PC-3 (cell line): ENCODE measurements at regions not wholly inside any gene's neighbourhood (a gene's known extent, or its start where the extent isn't known, plus 50 kb on each side); places are given as distances from the start of the nearest gene placed in this dataset.

ENCODE experiments used
- ATAC-seq: fragments of 200-7000 bp; cut with Tn5 transposase; 2 replicates; pipeline ENCODE4 v1.9.1; 2020; ENCODE audit warnings: mild to moderate bottlenecking, moderate library complexity
- BruUV-seq: library from RNA; stranded (reverse); fragments of 400-500 nt; replicated peaks from 2 replicates; lab custom pipeline; 2021; lab: Mats Ljungman, UMichigan
- CTCF ChIA-PET: fragments of 300-600 bp; sonication (Branson Sonifier 250); formaldehyde crosslinking; loops from one replicate; lab custom pipeline; 2022; ENCODE audit warnings: antibody characterized with exemption; lab: Charles Lee
- POLR2A ChIA-PET: fragments of 300-600 bp; sonication (Branson Sonifier 250); formaldehyde crosslinking; loops from one replicate; lab custom pipeline; 2022; ENCODE audit warnings: antibody characterized with exemption; ENCODE audit not compliant: unreplicated experiment; lab: Charles Lee
- DNase-seq: peaks from one replicate; pipeline ENCODE4 v3.0.0-alpha.2; 2015
- H2AFZ ChIP-seq: fragments of 300-600 bp; sonication (generic); 2 replicates; pipeline ENCODE4 v1.6.0; 2016; ENCODE audit warnings: antibody characterized with exemption, low read length
- H3F3A ChIP-seq: fragments of 300-600 bp; sonication (generic); one replicate; pipeline ENCODE4 v1.6.0; 2017; ENCODE audit warnings: antibody characterized with exemption, low read length, control low read depth, mild to moderate bottlenecking; ENCODE audit not compliant: unreplicated experiment
- H3K27ac ChIP-seq: fragments of 300-600 bp; sonication (generic); 2 replicates; pipeline ENCODE4 v1.5.1; 2016; ENCODE audit warnings: mild to moderate bottlenecking, low read length
- H3K27me3 ChIP-seq: fragments of 300-600 bp; sonication (generic); 2 replicates; pipeline ENCODE4 v1.6.1; 2016; ENCODE audit warnings: low read length, mixed read lengths
- H3K36me3 ChIP-seq: fragments of 300-600 bp; sonication (generic); 2 replicates; pipeline ENCODE4 v1.6.1; 2016; ENCODE audit warnings: low read depth, mixed run types, low read length, mixed read lengths
- H3K4me1 ChIP-seq: fragments of 300-600 bp; sonication (generic); 2 replicates; pipeline ENCODE4 v1.5.1; 2016; ENCODE audit warnings: low read length; ENCODE audit not compliant: insufficient read depth
- H3K4me2 ChIP-seq: fragments of 300-600 bp; sonication (generic); 2 replicates; pipeline ENCODE4 v1.6.0; 2016; ENCODE audit warnings: low read length
- H3K4me3 ChIP-seq: fragments of 300-600 bp; sonication (generic); 2 replicates; pipeline ENCODE4 v1.5.1; 2016; ENCODE audit warnings: mild to moderate bottlenecking, low read length, mixed read lengths
- H3K79me2 ChIP-seq: fragments of 300-600 bp; sonication (generic); 2 replicates; pipeline ENCODE4 v1.6.1; 2017; ENCODE audit warnings: low read length, mixed read lengths
- H3K9ac ChIP-seq: fragments of 300-600 bp; sonication (generic); 2 replicates; pipeline ENCODE4 v1.6.0; 2016; ENCODE audit warnings: mild to moderate bottlenecking, low read length
- H3K9me2 ChIP-seq: fragments of 300-600 bp; sonication (generic); replicated peaks from 2 replicates; pipeline ENCODE4 v1.6.1; 2016; ENCODE audit warnings: mixed run types, low read length, mixed read lengths
- H3K9me3 ChIP-seq: fragments of 300-600 bp; sonication (generic); 2 replicates; pipeline ENCODE4 v1.6.1; 2016; ENCODE audit warnings: low read length, mixed read lengths
- H4K20me1 ChIP-seq: fragments of 300-600 bp; sonication (generic); 2 replicates; pipeline ENCODE4 v1.6.1; 2016; ENCODE audit warnings: low read length, mixed read lengths
- CTCF ChIP-seq: fragments of 300-600 bp; sonication (generic); conservative IDR thresholded peaks from 2 replicates; pipeline ENCODE4 v1.5.1; 2017; ENCODE audit warnings: antibody characterized with exemption, low read depth, mild to moderate bottlenecking, low read length
- EZH2 ChIP-seq: fragments of 300-600 bp; sonication (generic); IDR thresholded peaks from one replicate; pipeline ENCODE4 v1.6.1; 2017; ENCODE audit warnings: antibody characterized with exemption, mild to moderate bottlenecking, low read length; ENCODE audit not compliant: unreplicated experiment
- EZH2phosphoT487 ChIP-seq: fragments of 300-600 bp; sonication (generic); IDR thresholded peaks from 2 replicates; pipeline ENCODE4 v1.6.1; 2018; ENCODE audit warnings: mild to moderate bottlenecking, antibody characterized with exemption, low read length, borderline replicate concordance
- intact Hi-C: fragments of 100-400 bp; cut with micrococcal nuclease; formaldehyde crosslinking; loops from 2 replicates; pipeline ENCODE4 v1.9.0; 2023

GRCh38 chr1:239155466-239156091, 230.8 kb upstream of the CHRM3 start:
- no peaks in the 10 kb centered on the region for H3K79me2 ChIP-seq
- H3F3A ChIP-seq, result no peaks in the 10 kb centered on the region
- no TSS peak for BruUV-seq
- no peak overlapping the region for H3K4me2 ChIP-seq
- DNase-seq (no peak), ATAC-seq (no peak)
- no peaks in the 10 kb centered on the region for H3K9me3 ChIP-seq
- H3K4me1 ChIP-seq, result peaks cover 13% of the 10 kb centered on the region
- no peak overlapping the region for H3K9ac ChIP-seq
- H3K4me3 ChIP-seq, result no peak overlapping the region
- intact Hi-C loops, result no loop called here
- CTCF ChIA-PET, result no interaction called here
- no peaks in the 10 kb centered on the region for H4K20me1 ChIP-seq
- no peak overlapping the region for H3K27ac ChIP-seq
- POLR2A ChIA-PET, result interaction anchor here (0.5 kb wide), 1 partner anchor 14 kb away, joined by 6 read pairs; no protein-coding TSS in a partner anchor
- no peaks in the 10 kb centered on the region for H3K36me3 ChIP-seq
- H3K9me2 ChIP-seq, result no peaks in the 10 kb centered on the region
- H2AFZ ChIP-seq, result no peak overlapping the region
- no peaks in the 10 kb centered on the region for H3K27me3 ChIP-seq
- TF ChIP-seq CTCF (no peak), EZH2phosphoT487 (no peak), EZH2 (no peak)

GRCh38 chr1:239151937-239152336, 234.4 kb upstream of the CHRM3 start:
- Histone ChIP-seq H3K9ac (no peak overlapping the region), H3K4me3 (no peak overlapping the region), H3F3A (no peaks in the 10 kb centered on the region), H3K9me2 (no peaks in the 10 kb centered on the region), H3K27ac (no peak overlapping the region), H2AFZ (no peak overlapping the region), H4K20me1 (no peaks in the 10 kb centered on the region), H3K9me3 (no peaks in the 10 kb centered on the region), H3K4me1 (no peaks in the 10 kb centered on the region), H3K79me2 (no peaks in the 10 kb centered on the region), H3K36me3 (no peaks in the 10 kb centered on the region), H3K4me2 (no peak overlapping the region), H3K27me3 (no peaks in the 10 kb centered on the region)
- no peak for ATAC-seq
- intact Hi-C loops, result no loop called here
- no TSS peak for BruUV-seq
- TF ChIP-seq EZH2 (no peak), CTCF (no peak), EZH2phosphoT487 (no peak)
- ChIA-PET CTCF (interaction anchor here (0.6 to 0.7 kb wide), 2 partner anchors 87 to 98 kb away, joined by 3 read pairs; no protein-coding TSS in a partner anchor), POLR2A (no interaction called here)
- DNase-seq, result no peak

- no peaks in the 10 kb centered on the region for H3K4me1 ChIP-seq
- no peak overlapping the region for H3K9ac ChIP-seq
- no peaks in the 10 kb centered on the region for H3K9me2 ChIP-seq
- no peaks in the 10 kb centered on the region for H4K20me1 ChIP-seq
- no peak overlapping the region for H3K4me3 ChIP-seq
- no TSS peak for BruUV-seq
- no peak overlapping the region for H3K4me2 ChIP-seq
- H3K27ac ChIP-seq, result no peak overlapping the region
- ATAC-seq (no peak), DNase-seq (no peak)
- CTCF ChIA-PET, result no interaction called here
- H3K9me3 ChIP-seq, result no peaks in the 10 kb centered on the region
- H3K27me3 ChIP-seq, result no peaks in the 10 kb centered on the region
- H3K36me3 ChIP-seq, result no peaks in the 10 kb centered on the region
- POLR2A ChIA-PET, result no interaction called here
- no peaks in the 10 kb centered on the region for H3K79me2 ChIP-seq
- no peak overlapping the region for H2AFZ ChIP-seq
- no peak for TF ChIP-seq EZH2
- TF ChIP-seq CTCF, result no peak
- TF ChIP-seq EZH2phosphoT487, result no peak
- intact Hi-C loops, result no loop called here
- H3F3A ChIP-seq, result no peaks in the 10 kb centered on the region
Measured at GRCh38 chr1:239140968-239141367, 245.4 kb upstream of the CHRM3 start.
